NCI-H748 (cell line): ENCODE measurements at regions not wholly inside any gene's neighbourhood (a gene's known extent, or its start where the extent isn't known, plus 50 kb on each side); places are given as distances from the start of the nearest gene placed in this dataset.

Experiments used
- DNase-seq: peaks from one replicate; lab custom pipeline; 2025; ENCODE audit not compliant: unreplicated experiment; lab: John Stamatoyannopoulos, UW

DNA sequence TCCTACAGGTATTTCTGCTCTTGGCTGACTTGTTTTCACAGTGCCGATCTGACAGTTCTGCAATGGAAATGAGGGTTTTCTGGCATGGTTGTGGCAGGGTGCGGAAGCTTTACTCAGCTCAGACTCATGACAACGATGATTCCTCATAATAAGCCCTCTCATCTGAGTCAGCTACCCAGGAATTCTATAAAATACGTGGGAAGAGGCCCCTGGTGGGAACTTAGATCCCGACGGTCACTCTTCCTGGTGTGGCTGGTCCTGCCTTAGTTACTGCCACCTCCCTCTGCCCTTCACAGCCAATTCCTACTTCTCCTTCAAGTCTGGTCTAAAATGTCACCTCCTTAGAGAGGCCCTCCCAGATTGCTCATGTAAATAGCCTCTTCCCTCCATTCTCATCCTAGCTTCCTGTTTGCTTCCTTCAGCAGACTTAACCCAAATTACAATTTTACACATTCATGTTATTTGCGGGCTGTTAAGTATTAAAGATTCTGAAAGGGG is 104.2 kb upstream of the MAP1LC3B2 start:
- DNase-seq, result no peak

DNA sequence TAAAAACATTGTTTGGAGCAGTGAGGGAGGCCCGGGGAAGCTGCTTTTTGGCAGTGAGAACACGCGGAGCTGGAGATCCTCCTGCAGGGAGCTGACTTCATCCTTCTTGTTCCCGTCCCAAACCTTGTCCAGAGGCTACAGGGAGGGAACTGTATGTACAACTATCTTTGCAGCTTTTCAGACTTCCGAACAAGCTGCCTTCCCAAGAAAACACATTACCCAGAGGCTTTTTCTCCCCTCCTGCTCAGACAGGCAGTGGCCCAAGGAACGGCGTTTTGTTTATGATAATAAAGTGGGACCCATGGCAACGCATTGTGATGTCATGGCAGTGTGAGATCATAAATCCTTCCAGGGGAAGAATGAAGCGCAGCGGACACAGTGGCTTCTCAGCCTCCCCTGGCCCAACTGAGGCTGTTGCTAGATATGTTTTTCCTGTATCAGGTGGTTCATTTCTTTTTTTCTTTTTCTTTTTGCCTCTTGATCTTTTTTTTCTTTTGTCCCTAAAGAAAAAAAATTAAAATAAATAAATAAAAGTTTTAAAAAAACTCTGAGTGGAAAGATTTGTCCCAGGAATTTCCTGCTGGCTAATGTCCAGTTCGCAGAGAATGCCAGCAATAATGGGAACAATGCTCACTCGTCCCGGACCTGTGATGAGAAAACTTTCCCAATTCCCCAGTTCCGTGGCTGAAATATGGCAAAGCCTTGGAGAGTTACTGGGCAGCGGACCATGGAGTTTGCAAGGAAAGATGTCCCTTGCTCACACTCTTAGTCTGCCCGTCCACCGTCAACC is 103.4 kb upstream of the MAP1LC3B2 start:
- peak; percentile 40 for DNase-seq

DNA sequence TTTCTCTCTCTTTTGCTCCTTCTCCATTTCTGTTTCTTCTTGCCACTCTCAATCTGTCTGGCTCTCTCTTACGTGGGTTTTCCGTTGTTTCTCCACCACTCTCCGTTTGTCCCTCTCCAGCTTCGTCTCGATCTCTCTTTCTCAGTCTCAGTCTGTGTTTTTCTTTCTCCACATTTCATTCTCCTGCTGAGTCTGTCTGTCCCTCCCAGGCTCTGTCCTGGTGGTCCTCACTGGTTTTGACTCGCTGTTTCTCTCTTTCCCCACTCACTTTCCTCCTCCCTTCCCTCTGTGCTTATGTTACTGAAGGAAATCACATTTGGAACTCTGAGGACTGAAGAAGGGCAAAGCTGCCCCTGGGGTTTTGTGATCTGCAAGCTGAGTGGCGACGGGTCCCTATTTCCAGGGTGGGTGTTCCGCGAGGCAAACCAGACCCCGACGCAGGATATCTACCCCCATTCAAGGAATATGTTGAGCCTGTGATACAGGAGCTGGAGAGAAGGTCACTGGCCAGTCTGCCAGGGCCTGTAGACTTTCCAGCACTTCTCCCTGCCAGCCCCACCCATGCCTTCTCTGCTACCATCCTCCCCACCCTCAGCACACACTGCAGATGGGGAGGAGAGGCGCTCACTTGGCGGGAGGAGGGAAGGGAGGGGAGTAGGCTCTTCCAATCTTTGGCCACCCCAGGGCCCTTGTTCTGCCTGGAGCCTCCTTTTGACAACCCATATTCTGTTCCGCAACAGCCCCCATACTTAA is 102.7 kb upstream of the MAP1LC3B2 start:
- no peak for DNase-seq

DNA sequence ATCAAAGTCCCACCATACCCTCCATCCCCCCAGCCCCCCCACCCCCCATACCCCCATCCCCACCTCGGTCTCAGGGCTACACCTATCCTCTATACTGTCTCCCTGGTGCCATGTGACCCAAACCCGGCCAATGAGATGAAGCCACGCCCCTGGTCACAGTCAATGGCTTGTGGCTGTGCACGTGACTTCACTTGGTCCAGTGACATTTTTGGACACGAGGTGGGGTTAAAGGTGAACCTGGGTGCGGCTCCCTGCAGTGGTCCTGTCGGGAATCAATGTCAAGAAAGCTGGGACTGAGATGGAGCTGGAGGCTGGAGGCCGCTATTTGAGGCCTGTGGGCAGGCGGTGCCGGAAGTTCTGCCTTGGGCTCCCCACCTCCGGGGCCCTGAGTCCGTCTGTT is 100.7 kb upstream of the MAP1LC3B2 start:
- no peak for DNase-seq

DNA sequence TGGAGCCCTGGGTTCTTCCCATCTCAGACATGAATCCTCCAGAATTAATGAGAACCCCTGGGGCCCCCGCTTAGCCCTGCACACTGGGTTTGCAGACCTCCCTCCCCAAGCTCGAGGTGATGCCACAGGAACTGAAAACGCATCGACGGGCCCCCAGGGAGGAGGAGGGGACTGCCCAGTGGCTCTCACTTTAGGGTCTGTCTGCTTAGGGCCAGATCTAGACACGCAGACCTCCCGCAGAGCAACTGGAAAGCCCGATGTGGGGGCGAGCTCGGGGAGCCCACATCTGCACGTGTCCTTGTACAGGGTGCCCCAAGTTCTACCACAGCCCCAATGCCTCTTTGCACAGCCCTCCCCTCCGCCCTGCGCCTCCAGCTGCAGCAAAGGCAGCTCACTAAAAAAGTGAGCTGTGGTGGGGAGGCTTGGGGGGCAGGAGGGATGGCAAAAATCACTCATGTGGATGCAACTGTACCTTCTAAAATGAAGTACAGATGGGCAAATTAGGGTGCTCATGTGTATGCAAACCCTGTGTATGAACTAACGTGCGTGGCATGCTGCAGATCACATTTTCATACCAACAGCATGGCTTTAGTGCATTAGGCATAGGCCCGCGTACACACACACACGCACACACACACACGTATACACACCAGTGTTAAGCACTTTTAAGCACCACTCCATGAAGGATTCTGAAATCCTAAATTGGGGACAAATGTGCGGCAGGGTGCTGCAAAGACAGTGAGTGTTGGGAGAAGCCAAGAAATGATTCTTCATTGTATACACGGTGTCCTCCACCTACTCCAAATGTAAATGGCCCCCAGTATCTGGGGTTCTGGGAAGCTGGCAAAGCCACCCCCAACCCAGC is 99.9 kb upstream of the MAP1LC3B2 start:
- DNase-seq, result no peak

DNA sequence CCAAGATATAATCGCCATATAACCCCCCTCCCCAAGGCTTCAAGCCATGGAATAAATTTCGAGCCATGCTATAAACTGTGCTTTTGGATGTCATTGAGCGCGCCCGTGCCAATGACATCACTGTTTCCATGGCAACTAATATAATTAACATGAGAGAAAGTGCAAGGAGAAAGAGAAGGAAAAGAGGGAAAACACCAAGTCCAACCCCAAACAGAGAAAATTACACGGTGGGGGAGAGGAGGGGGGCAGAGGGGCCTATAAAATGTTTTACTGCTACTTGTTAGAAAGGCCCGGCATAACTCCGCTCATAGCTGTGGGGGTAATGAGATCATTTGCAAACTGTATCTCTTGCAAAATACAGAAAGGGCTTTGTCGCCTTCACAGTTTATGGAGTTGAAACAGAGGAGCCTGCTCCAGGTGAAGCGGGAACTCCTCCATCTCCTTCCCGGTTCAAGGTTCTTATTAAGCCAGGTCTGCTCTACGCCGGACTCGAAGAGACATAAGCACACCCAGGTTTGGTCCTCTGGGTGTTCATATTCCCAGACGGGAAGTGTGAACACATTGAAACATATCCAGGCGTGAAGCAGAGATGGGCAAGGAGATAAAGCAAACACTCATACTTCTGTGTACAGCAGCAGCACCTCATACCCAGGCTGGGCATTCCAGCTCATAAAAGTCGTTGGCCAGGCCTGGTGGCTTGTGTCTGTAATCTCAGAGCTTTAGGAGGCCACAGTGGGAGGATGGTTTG is 99.1 kb upstream of the MAP1LC3B2 start:
- DNase-seq, result peak; percentile 8

DNA sequence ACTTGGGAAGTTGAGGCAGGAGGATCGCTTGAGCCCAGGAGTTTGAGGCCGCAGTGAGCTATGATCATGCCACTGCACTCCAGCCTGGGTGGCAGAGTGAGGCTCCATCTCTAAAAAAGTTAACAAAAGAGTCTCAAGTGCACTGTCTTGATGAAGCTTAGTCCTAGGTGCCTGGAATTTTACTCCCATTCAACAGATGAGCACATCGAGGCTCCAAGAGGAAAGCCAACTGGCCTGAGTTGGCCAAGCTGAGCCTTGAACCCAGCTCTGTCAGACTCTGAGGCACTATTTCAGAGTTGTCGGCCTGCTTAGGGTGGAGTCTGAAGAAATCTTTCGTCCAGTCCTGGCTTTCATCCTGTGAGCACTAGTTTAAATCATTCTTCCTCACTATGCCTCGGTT is 98.1 kb upstream of the MAP1LC3B2 start:
- DNase-seq, result no peak

DNA sequence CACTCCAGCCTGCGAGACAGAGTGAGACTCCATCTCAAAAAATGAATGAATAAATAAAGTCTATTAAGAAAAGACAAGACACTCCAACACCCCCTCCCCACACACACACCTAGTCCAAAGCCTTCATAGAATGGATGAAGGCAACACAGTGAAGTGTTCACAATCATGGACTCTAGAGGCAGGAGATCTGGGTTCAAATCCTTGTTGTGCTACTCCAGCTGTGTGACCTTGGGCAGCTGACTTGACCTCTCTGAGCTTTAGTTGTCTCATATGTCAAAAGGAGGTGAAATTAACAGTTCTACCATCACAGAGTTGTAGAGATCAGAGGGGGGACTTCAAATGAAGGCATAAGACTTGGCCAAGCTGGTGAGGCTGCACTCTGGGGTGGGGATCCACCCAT is 95.8 kb upstream of the MAP1LC3B2 start:
- no peak for DNase-seq

DNA sequence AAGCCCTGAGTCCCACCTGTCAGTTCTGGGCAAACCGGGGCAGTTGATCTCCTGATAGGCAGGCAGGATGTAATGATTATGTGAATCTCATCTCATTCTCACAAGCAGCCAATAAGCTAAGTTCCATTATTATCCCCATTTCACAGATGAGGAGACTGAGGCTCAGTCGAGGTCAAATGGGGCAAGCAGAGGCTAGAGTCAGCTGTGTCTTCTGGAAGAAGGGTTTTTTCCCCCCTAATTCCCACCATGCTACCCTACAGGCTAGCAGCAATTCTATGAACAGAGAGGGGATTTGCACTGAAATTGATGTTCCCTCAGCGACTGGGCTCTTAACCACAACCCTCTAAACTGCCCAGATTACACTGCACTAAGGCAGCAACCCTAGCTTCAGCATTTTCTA is 93.8 kb upstream of the MAP1LC3B2 start:
- DNase-seq, result no peak

DNA sequence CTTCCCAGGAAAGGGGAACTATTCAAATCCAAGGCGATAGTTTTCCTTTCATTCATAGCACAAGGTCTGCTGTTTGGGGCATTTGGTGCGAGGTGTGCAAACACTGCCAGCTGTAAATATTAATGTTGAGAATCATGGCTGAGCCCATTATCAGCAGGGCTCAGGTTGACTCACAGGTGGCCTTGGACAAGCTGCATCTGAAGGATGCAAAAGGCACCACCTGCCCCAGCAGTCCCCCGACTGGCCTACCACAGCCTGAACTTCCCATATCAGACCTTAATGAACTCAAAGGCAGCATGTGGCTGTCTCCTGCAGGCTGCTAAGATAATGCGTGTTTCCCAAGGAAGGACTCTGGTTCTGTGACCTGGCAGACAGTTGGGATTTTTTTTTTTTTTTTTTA is 93.3 kb upstream of the MAP1LC3B2 start:
- no peak for DNase-seq

DNA sequence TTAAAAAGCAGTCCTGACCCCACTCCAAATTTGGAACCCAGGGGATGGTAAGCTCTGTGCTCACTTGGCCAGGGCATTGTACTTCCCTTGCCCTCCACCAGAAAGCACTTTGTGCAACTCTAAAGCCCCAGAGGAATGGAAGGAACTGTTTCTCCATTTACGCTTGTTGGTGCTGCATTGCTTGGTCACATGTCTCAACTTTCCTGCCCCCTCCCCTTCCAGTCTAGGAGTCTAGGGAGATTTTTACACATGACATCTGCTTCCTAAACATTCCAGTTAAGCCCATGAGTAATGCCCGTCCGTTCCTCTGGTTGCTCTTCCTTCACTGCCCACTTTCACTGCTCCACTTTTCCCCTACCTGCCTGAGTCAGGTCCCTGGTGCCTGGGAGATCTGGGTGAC is 92.6 kb upstream of the MAP1LC3B2 start:
- DNase-seq, result no peak

DNA sequence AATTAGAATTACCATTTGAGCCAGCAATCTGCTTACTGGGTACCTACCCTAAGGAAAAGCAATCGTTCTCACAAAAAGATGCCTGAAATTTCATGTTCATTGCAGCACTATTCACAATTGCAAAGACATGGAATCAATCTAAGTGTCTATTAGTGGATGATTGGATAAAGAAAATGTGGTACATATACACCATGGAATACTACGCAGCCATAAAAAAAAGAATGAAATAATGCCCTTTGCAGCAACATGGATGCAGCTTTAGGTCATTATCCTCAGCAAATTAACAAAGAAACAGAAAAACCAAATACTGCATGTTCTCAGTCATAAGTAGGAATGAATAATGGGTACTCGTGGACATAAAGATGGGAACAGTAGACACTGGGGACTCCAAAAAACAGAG is 89.8 kb upstream of the MAP1LC3B2 start:
- no peak for DNase-seq

DNA sequence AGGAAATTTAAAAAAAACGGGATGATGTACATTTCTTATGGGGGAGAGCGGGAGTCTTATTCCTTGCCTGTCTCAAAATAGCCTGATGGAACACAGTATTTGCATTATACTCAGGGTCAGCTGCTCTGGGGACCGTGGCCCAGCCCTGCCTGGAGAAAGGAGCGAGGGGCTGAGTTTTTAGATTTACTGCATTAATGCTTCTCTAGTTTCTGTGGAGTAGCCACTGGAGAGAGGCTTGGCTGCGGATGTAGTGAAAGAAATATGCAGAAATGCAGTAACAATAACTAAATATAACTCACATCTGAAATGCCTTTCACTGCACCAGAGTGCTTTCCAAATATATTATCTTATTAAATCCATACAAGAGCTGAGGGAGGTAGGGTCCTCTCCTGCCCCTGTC is 87.6 kb upstream of the MAP1LC3B2 start:
- no peak for DNase-seq

DNA sequence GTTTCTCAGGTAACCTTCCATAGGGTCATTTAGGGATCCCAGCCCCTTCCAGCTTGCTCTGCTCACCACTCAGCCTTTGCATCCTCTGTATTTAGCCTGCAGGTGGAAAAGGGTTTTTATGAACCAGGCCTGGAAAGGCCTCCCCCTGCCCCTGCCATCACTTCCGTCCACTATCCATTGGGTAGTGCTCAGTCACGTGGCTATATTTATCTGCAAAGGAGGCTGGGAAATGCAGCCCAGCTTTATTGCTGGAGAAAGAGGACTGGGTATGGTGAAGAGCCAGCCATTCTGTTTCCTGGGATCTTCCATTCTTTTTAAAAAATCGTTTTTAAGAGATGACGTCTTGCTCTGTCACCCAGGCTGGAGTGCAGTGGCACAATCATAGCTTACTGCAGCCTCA is 87.0 kb upstream of the MAP1LC3B2 start:
- no peak for DNase-seq

DNA sequence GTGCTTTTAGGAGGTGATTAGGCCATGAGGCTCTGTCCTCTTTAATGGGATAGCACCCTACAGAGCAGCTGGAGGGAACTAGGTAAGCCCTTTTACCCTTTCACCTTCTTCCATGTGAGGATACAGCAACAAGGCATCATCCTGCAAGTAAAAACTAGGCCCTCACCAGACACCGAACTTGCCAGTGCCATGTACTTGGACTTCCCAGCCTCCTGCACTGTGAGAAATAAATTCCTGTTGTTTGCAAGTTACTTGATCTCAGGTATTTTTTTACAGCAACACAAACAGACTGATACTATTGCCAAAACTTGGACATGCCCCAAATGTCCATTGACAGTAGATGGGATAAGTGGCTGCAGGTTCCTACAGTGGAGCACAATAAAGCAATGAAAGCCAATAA is 85.8 kb upstream of the MAP1LC3B2 start:
- no peak for DNase-seq

DNA sequence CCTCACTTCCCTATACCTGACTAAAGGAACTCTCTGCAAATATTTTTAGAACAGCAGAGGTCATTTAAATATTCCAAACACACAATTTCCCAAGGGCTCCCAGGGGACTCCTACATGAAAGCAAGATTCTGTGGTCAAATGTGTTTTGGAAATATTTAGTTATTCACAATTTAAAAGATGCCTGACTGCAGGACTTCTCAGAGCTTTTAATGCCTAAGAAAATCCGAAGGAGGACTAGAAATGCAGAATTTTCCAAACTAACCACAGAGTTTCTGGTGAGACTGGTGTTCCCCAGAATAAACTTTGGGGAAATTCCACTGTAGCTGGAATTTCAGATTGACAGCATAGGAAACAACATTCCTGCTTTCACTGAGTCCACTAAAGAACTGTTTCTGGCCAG is 84.8 kb upstream of the MAP1LC3B2 start:
- DNase-seq, result no peak

DNA sequence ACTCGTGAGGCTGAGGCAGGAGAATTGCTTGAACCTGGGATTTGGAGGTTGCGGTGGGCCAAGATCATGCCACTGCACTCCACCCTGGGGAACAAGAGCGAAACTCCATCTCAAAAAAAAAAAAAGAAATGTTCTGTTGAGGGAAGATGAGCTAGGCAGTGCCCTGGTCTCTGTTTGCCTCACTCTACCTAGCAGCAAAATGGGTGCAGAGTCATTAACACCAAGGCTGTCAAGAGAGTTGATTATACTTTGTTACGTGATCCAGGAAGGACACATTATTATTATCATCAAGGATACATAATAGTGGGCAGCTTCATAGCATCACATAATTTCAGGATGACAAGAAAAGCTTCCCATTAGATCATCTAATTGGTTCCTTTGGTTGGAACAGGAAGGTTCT is 84.3 kb upstream of the MAP1LC3B2 start:
- no peak for DNase-seq

DNA sequence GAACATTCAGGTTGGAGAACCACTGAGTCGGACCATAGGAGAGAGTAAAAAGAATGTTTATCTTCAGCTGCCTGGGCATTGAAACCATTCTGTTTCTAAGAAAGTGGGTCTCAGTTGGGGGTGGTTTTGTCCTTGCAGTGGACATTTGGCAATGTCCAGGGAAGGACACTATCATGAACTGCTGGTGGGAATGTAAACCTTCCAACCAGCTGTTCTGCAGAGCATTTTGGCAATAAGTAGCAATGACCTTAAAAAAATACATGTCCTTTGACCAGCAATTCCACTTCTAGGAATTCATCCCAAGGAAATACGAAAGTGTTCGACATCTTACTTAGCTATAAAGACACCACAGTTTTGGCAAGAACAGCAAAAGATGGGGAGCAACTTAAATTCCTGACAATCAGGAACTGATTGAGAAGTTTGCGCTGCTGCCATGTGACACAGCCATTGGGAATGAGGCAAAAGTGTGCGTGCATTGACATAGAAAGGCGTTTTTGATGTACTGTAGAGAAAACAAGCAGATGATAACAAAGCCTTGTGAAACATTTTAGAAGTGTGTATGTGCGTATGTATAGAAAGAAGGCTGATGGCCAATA is 82.9 kb upstream of the MAP1LC3B2 start:
- DNase-seq, result no peak

DNA sequence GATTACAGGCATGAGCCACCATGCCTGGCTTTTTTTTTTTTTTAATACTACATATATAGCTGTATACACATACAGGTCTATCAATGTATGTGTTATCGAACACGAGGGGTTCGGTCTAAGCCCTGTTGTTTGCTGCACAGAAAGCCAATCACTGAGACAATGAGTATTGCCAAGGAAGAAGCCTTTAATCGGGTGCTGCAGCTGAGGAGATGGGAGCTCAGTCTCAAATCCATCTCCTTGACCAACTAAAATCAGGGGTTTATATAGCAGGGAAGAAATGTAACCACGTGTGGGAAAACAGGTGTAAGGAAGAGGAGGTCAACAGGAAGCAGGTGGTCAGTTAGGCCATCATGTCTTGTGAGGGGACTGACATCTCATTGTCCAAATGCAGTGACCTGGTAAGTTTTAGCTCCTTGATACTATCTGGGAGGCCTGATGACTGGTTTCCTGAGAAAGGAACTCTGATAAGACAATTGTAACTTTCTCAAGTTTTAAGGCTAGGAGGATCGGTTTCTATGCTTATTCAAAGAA is 80.9 kb upstream of the MAP1LC3B2 start:
- DNase-seq, result no peak

DNA sequence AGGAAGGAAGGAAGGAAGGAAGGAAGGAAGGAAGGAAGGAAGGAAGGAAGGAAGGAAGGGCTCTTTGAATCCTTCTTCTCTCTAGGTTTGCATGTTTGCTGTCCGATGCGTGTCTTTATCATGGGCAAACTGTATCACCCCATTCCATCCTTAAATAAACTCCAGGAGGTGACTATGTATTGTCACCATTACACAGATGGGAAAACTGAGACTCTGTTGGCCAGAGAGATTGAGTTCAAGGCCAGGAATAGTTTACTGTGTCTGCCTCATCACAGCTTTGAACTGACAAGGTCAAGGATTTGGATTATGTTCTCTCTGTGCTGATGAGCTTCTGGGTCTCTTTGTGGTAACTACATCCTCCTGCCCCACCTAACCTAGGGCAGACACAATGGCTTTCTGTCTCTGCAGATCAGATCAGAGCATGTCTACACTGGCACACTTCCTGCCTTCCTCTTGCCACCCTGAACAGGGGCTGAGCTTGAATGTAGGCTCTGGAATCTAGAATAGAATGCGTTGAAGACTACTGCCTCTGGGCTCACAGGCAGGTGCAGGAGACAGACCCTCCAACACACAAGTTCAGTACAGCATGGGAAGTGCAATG is 78.9 kb upstream of the MAP1LC3B2 start:
- DNase-seq, result no peak
